ENCODE measurements at regions not wholly inside any gene's neighbourhood (a gene's known extent, or its start where the extent isn't known, plus 50 kb on each side); places are given as distances from the start of the nearest gene placed in this dataset.

- DNase-seq (ENCODE audit: low read depth in 4 of 4, low spot score in 3 of 4): no peak
Measured at GRCh38 chr12:46457958-46458357, 85.4 kb upstream of the SLC38A2 start.

- no peak for DNase-seq (ENCODE audit: low read depth in 4 of 4, low spot score in 3 of 4)
Measured at GRCh38 chr12:46456356-46457334, 84.1 kb upstream of the SLC38A2 start.

- no peak for DNase-seq (ENCODE audit: low read depth in 4 of 4, low spot score in 3 of 4)
Measured at GRCh38 chr12:46455648-46456352, 83.2 kb upstream of the SLC38A2 start.

- no peak for DNase-seq (ENCODE audit: low read depth in 4 of 4, low spot score in 3 of 4)
Measured at GRCh38 chr12:46454981-46455380, 82.4 kb upstream of the SLC38A2 start.

GRCh38 chr12:46453428-46453827, 80.9 kb upstream of the SLC38A2 start:
- DNase-seq (ENCODE audit: low read depth in 4 of 4, low spot score in 3 of 4): no peak

- no peak for DNase-seq (ENCODE audit: low read depth in 4 of 4, low spot score in 3 of 4)
Measured at GRCh38 chr12:46452776-46453175, 80.2 kb upstream of the SLC38A2 start.

- DNase-seq (ENCODE audit: low read depth in 4 of 4, low spot score in 3 of 4): no peak
Measured at GRCh38 chr12:46452061-46452615, 79.6 kb upstream of the SLC38A2 start.

GRCh38 chr12:46451276-46452021, 78.9 kb upstream of the SLC38A2 start:
- DNase-seq (ENCODE audit: low read depth in 4 of 4, low spot score in 3 of 4): no peak

- DNase-seq (ENCODE audit: low read depth in 4 of 4, low spot score in 3 of 4): peak in 1 of 4 donors; percentile 36
Measured at GRCh38 chr12:46450279-46450748, 77.7 kb upstream of the SLC38A2 start.

- no peak for DNase-seq (ENCODE audit: low read depth in 4 of 4, low spot score in 3 of 4)
Measured at GRCh38 chr12:46449856-46450255, 77.3 kb upstream of the SLC38A2 start.

GRCh38 chr12:46449316-46449715, 76.7 kb upstream of the SLC38A2 start:
- DNase-seq (ENCODE audit: low read depth in 4 of 4, low spot score in 3 of 4): no peak

- peak in 2 of 4 donors; percentile 35 to 37 for DNase-seq (ENCODE audit: low read depth in 4 of 4, low spot score in 3 of 4)
Measured at GRCh38 chr12:46446645-46447044, 74.1 kb upstream of the SLC38A2 start.

- no peak for DNase-seq (ENCODE audit: low read depth in 4 of 4, low spot score in 3 of 4)
Measured at GRCh38 chr12:46445551-46446235, 73.1 kb upstream of the SLC38A2 start.

GRCh38 chr12:46445093-46445492, 72.5 kb upstream of the SLC38A2 start:
- no peak for DNase-seq (ENCODE audit: low read depth in 4 of 4, low spot score in 3 of 4)

- DNase-seq (ENCODE audit: low read depth in 4 of 4, low spot score in 3 of 4): no peak
Measured at GRCh38 chr12:46443594-46444263, 71.2 kb upstream of the SLC38A2 start.

GRCh38 chr12:46442738-46443137, 70.2 kb upstream of the SLC38A2 start:
- no peak for DNase-seq (ENCODE audit: low read depth in 4 of 4, low spot score in 3 of 4)

- DNase-seq (ENCODE audit: low read depth in 4 of 4, low spot score in 3 of 4): no peak
Measured at GRCh38 chr12:46442239-46442638, 69.7 kb upstream of the SLC38A2 start.

- no peak for DNase-seq (ENCODE audit: low read depth in 4 of 4, low spot score in 3 of 4)
Measured at GRCh38 chr12:46439793-46440511, 67.4 kb upstream of the SLC38A2 start.
